PC-3 (cell line): ENCODE measurements at regions not wholly inside any gene's neighbourhood (a gene's known extent, or its start where the extent isn't known, plus 50 kb on each side); places are given as distances from the start of the nearest gene placed in this dataset.

Source experiments
- CTCF ChIP-seq: fragments of 300-600 bp; sonication (generic); conservative IDR thresholded peaks from 2 replicates; pipeline ENCODE4 v1.5.1; 2017; ENCODE audit warnings: antibody characterized with exemption, low read depth, mild to moderate bottlenecking, low read length
- EZH2 ChIP-seq: fragments of 300-600 bp; sonication (generic); IDR thresholded peaks from one replicate; pipeline ENCODE4 v1.6.1; 2017; ENCODE audit warnings: antibody characterized with exemption, mild to moderate bottlenecking, low read length; ENCODE audit not compliant: unreplicated experiment
- EZH2phosphoT487 ChIP-seq: fragments of 300-600 bp; sonication (generic); IDR thresholded peaks from 2 replicates; pipeline ENCODE4 v1.6.1; 2018; ENCODE audit warnings: mild to moderate bottlenecking, antibody characterized with exemption, low read length, borderline replicate concordance

- TF ChIP-seq CTCF: no peak
- TF ChIP-seq EZH2: no peak
- no peak for TF ChIP-seq EZH2phosphoT487
Observed at GRCh38 chr7:96638669-96639068, 71.0 kb downstream of the SEM1 start.
